Uterus (tissue), 3 donors: ENCODE measurements at regions not wholly inside any gene's neighbourhood (a gene's known extent, or its start where the extent isn't known, plus 50 kb on each side); places are given as distances from the start of the nearest gene placed in this dataset.

Experiments used
- DNase-seq, 2 donors: peaks; one replicate each; pipeline ENCODE4 v3.0.0-alpha.2; 2019 to 2020
- H3K27ac ChIP-seq, 2 donors: fragments of 200-600 bp; sonication (generic); 1 replicate in 1 of 2; 2 replicates in 1 of 2; pipeline ENCODE4 v1.5.1; 2016 to 2018
- H3K27me3 ChIP-seq, 2 donors: fragments of 200-600 bp; sonication (generic); one replicate each; pipeline ENCODE4 v1.5.1; 2018 to 2019; ENCODE audit warnings: control low read depth in 1 of 2
- H3K36me3 ChIP-seq, 2 donors: fragments of 200-600 bp; sonication (generic); one replicate each; pipeline ENCODE4 v1.5.1; 2019; ENCODE audit warnings: control low read depth in 1 of 2
- H3K4me1 ChIP-seq, 2 donors: fragments of 200-600 bp; sonication (generic); one replicate each; pipeline ENCODE4 v1.5.1; 2018 to 2019; ENCODE audit warnings: control low read depth in 1 of 2
- H3K4me3 ChIP-seq, 2 donors: fragments of 200-600 bp; sonication (generic); 1 replicate in 1 of 2; 2 replicates in 1 of 2; pipeline ENCODE4 v1.5.1; 2018 to 2019; ENCODE audit warnings: mild to moderate bottlenecking in 1 of 2
- H3K9me3 ChIP-seq, 2 donors: fragments of 200-600 bp; sonication (generic); one replicate each; pipeline ENCODE4 v1.5.1; 2019; ENCODE audit warnings: control low read depth in 1 of 2
- CTCF ChIP-seq, 4 experiments: fragments of 200-600 bp in 2 of 4; fragments of 450-650 bp in 2 of 4; sonication (generic) in 2 of 4; IDR thresholded peaks; one replicate each; pipeline ENCODE4 v1.5.1; 2016 to 2019; ENCODE audit warnings: antibody characterized with exemption in 4 of 4, mild to moderate bottlenecking in 2 of 4, moderate library complexity in 1 of 4
- POLR2A ChIP-seq, 2 donors: fragments of 450-650 bp; IDR thresholded peaks; one replicate each; pipeline ENCODE4 v1.6.1; 2016; ENCODE audit warnings: antibody characterized with exemption in 2 of 2, mild to moderate bottlenecking in 1 of 2, moderate library complexity in 1 of 2
- intact Hi-C: fragments of 100-400 bp; cut with DNase I; formaldehyde crosslinking; loops from one replicate; pipeline ENCODE4 v1.15.1; 2023; ENCODE audit warnings: low total_unique reads
- donor health status: DM: yes; HTN: yes; CAD: no.

GRCh38 chr18:68418881-68419280 lies 296.0 kb downstream of the TMX3 start:
- Histone ChIP-seq H3K9me3 (no peaks in the 10 kb centered on the region), H3K4me3 (no peak overlapping the region), H3K27me3 (no peaks in the 10 kb centered on the region), H3K4me1 (no peaks in the 10 kb centered on the region), H3K27ac (no peak overlapping the region), H3K36me3 (no peaks in the 10 kb centered on the region)
- no peak for DNase-seq
- intact Hi-C loops: no loop called here
- TF ChIP-seq POLR2A (IDR thresholded peaks at IDR 0.05) (no peak), CTCF (IDR thresholded peaks at IDR 0.05) (no peak)

- TF ChIP-seq POLR2A (IDR thresholded peaks at IDR 0.05): no peak
- no peak for TF ChIP-seq CTCF (IDR thresholded peaks at IDR 0.05)
- Histone ChIP-seq H3K27me3 (no peaks in the 10 kb centered on the region), H3K4me1 (no peaks in the 10 kb centered on the region), H3K27ac (no peak overlapping the region), H3K36me3 (no peaks in the 10 kb centered on the region), H3K4me3 (no peak overlapping the region), H3K9me3 (no peaks in the 10 kb centered on the region)
- no peak for DNase-seq
- intact Hi-C loops: no loop called here
Measured at GRCh38 chr18:68418226-68418868, 296.6 kb downstream of the TMX3 start.

- TF ChIP-seq POLR2A (IDR thresholded peaks at IDR 0.05): no peak
- TF ChIP-seq CTCF (IDR thresholded peaks at IDR 0.05): no peak
- H3K9me3 ChIP-seq: no peaks in the 10 kb centered on the region
- no peaks in the 10 kb centered on the region for H3K4me1 ChIP-seq
- H3K27me3 ChIP-seq: no peaks in the 10 kb centered on the region
- intact Hi-C loops: no loop called here
- H3K36me3 ChIP-seq: no peaks in the 10 kb centered on the region
- H3K27ac ChIP-seq: no peak overlapping the region
- no peak overlapping the region for H3K4me3 ChIP-seq
- DNase-seq: no peak
Measured at GRCh38 chr18:68417826-68418225, 297.1 kb downstream of the TMX3 start.

- DNase-seq: no peak
- H3K4me3 ChIP-seq: no peak overlapping the region
- no peaks in the 10 kb centered on the region for H3K36me3 ChIP-seq
- no peaks in the 10 kb centered on the region for H3K9me3 ChIP-seq
- H3K27me3 ChIP-seq: no peaks in the 10 kb centered on the region
- no peaks in the 10 kb centered on the region for H3K4me1 ChIP-seq
- intact Hi-C loops: no loop called here
- no peak overlapping the region for H3K27ac ChIP-seq
- TF ChIP-seq CTCF (IDR thresholded peaks at IDR 0.05): no peak
- TF ChIP-seq POLR2A (IDR thresholded peaks at IDR 0.05): no peak
Measured at GRCh38 chr18:68417166-68417799, 297.6 kb downstream of the TMX3 start.

- Histone ChIP-seq H3K27ac (no peak overlapping the region), H3K27me3 (no peaks in the 10 kb centered on the region), H3K36me3 (no peaks in the 10 kb centered on the region), H3K9me3 (no peaks in the 10 kb centered on the region), H3K4me3 (no peak overlapping the region), H3K4me1 (no peaks in the 10 kb centered on the region)
- intact Hi-C loops: no loop called here
- DNase-seq: no peak
- TF ChIP-seq POLR2A (IDR thresholded peaks at IDR 0.05) (no peak), CTCF (IDR thresholded peaks at IDR 0.05) (no peak)
Measured at GRCh38 chr18:68414407-68414806, 300.5 kb downstream of the TMX3 start.
